Transverse colon (tissue), 4 donors: ENCODE measurements at regions not wholly inside any gene's neighbourhood (a gene's known extent, or its start where the extent isn't known, plus 50 kb on each side); places are given as distances from the start of the nearest gene placed in this dataset.

ENCODE experiments used
- CTCF ChIP-seq, 5 experiments: fragments of 200-600 bp in 3 of 5; fragments of 450-650 bp in 2 of 5; sonication (generic) in 3 of 5; IDR thresholded peaks; 1 replicate in 2 of 5; 2 replicates in 3 of 5; pipeline ENCODE4 v1.5.1; 2016 to 2017; ENCODE audit warnings: antibody characterized with exemption in 5 of 5, inconsistent platforms in 3 of 5, mild to moderate bottlenecking in 2 of 5, moderate library complexity in 1 of 5
- EP300 ChIP-seq: sonication (generic); formaldehyde crosslinking; IDR thresholded peaks from one replicate; pipeline ENCODE4 v1.6.1; 2017; ENCODE audit warnings: antibody characterized with exemption, low read depth
- POLR2A ChIP-seq: fragments of 450-650 bp; IDR thresholded peaks from one replicate; pipeline ENCODE4 v1.6.1; 2016; ENCODE audit warnings: antibody characterized with exemption, mild to moderate bottlenecking, moderate library complexity
- POLR2AphosphoS5 ChIP-seq, 3 donors: sonication (generic); formaldehyde crosslinking; IDR thresholded peaks; one replicate each; pipeline ENCODE4 v1.6.1; 2016; ENCODE audit warnings: antibody characterized with exemption in 3 of 3

GRCh38 chr4:122047456-122048425, 95.9 kb upstream of the TRPC3 start:
- no peak for TF ChIP-seq CTCF (IDR thresholded peaks at IDR 0.05)
- no peak for TF ChIP-seq EP300
- TF ChIP-seq POLR2A = no peak
- TF ChIP-seq POLR2AphosphoS5 (IDR thresholded peaks at IDR 0.05) = no peak
